Right lobe of liver (tissue), 6 donors: ENCODE measurements at regions not wholly inside any gene's neighbourhood (a gene's known extent, or its start where the extent isn't known, plus 50 kb on each side); places are given as distances from the start of the nearest gene placed in this dataset.

Source experiments
- ATAC-seq, 4 donors: fragments of 200-7000 bp; cut with Tn5 transposase; one replicate each; pipeline ENCODE4 v1.9.1; 2020; ENCODE audit warnings: mild to moderate bottlenecking in 4 of 4, moderate library complexity in 4 of 4
- DNase-seq, 3 donors: peaks; one replicate each; pipeline ENCODE4 v3.0.0-alpha.2; 2020
- H3K27ac ChIP-seq, 3 donors: fragments of 200-600 bp; one replicate each; pipeline ENCODE4 v1.8.0; 2022
- H3K27me3 ChIP-seq, 2 donors: fragments of 200-600 bp; one replicate each; pipeline ENCODE4 v1.8.0; 2022
- H3K36me3 ChIP-seq, 4 donors: fragments of 200-600 bp; sonication (generic) in 1 of 4; one replicate each; pipeline versions ENCODE4 v1.5.1 to v1.8.0; 2017 to 2022; ENCODE audit warnings: control low read depth in 1 of 4
- H3K4me1 ChIP-seq, 4 donors: fragments of 200-600 bp; sonication (generic) in 1 of 4; one replicate each; pipeline versions ENCODE4 v1.5.1 to v1.8.0; 2017 to 2022; ENCODE audit warnings: control low read depth in 1 of 4
- H3K4me3 ChIP-seq, 3 donors: fragments of 200-600 bp; one replicate each; pipeline ENCODE4 v1.8.0; 2022
- H3K9me3 ChIP-seq, 4 donors: fragments of 200-600 bp; sonication (generic) in 1 of 4; one replicate each; pipeline versions ENCODE4 v1.5.1 to v1.8.0; 2017 to 2022; ENCODE audit warnings: control low read depth in 1 of 4
- POLR2A ChIP-seq: fragments of 450-650 bp; IDR thresholded peaks from one replicate; pipeline ENCODE4 v1.6.1; 2017; ENCODE audit warnings: antibody characterized with exemption, mild to moderate bottlenecking
- WGBS: methylation state at CpG from one replicate; pipeline ENCODE4 v1.1.6; 2018; ENCODE audit warnings: low coverage, low lambda C conversion rate; ENCODE audit not compliant: insufficient coverage; ENCODE audit errors: missing lambda C conversion rate; 5-methylcytosine and 5-hydroxymethylcytosine counted together
- intact Hi-C, 2 donors: fragments of 100-400 bp; cut with DNase I; formaldehyde crosslinking; loops; one replicate each; pipeline versions ENCODE4 v1.11.2 to v1.14.1; 2022
- TF ChIP-seq, protein P1 (sequence below), 4 donors: fragments of 200-600 bp in 3 of 4; fragments of 450-650 bp in 1 of 4; IDR thresholded peaks; one replicate each; pipeline versions ENCODE4 v1.5.1 to v1.8.0; 2016 to 2022; ENCODE audit warnings: antibody characterized with exemption in 4 of 4, mild to moderate bottlenecking in 2 of 4
- donor health status: DM: no; HTN: yes; CAD: no.
- donor health status: DM: no; HTN: no; CAD: no.
- donor health status: DM: no; HTN: no; CAD: no.
- donor health status: DM: no; HTN: yes; CAD: no.
- donor health status: DM: no; HTN: yes; CAD: no.

DNA sequence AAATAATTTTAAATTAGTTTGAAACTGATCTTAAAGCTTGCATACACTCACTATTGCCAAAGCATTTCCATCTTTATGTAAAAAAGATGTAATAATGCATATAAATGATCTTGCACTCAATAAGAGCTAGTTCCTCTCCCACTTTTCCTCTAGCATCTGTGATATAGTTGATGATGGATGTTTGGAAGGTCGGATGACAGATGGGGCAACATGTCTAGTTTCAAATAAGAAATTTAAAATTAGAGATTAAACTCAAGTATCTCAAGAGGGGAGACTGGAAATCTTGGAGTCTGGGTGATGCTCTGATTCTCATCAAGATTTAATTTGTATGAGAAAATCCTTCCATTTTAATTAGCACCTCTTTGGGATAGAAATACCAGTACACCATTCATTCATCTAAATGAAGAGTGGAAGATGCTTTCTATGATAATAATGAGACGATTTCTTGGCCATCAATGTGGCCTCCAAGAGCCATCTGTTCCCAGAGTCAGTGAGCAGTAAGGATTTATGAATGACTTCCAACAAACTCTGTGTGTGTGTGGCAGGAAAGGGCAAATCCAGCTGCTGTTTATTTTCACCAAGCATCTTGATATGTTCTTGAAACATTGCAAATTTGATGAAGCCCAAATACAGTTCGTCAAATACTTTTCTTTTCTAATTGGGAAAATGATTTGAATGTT is 616.3 kb upstream of the CDH8 start:
- no peaks in the 10 kb centered on the region for H3K36me3 ChIP-seq
- no peak overlapping the region for H3K27ac ChIP-seq
- no peaks in the 10 kb centered on the region for H3K4me1 ChIP-seq
- WGBS: 25% methylated on average over 3 of the region's 3 CpGs
- no peaks in the 10 kb centered on the region for H3K9me3 ChIP-seq
- no peak overlapping the region for H3K4me3 ChIP-seq
- intact Hi-C loops: no loop called here
- no peak for ATAC-seq
- DNase-seq: no peak
- no peaks in the 10 kb centered on the region for H3K27me3 ChIP-seq
- TF ChIP-seq, protein P1, sequence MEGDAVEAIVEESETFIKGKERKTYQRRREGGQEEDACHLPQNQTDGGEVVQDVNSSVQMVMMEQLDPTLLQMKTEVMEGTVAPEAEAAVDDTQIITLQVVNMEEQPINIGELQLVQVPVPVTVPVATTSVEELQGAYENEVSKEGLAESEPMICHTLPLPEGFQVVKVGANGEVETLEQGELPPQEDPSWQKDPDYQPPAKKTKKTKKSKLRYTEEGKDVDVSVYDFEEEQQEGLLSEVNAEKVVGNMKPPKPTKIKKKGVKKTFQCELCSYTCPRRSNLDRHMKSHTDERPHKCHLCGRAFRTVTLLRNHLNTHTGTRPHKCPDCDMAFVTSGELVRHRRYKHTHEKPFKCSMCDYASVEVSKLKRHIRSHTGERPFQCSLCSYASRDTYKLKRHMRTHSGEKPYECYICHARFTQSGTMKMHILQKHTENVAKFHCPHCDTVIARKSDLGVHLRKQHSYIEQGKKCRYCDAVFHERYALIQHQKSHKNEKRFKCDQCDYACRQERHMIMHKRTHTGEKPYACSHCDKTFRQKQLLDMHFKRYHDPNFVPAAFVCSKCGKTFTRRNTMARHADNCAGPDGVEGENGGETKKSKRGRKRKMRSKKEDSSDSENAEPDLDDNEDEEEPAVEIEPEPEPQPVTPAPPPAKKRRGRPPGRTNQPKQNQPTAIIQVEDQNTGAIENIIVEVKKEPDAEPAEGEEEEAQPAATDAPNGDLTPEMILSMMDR (IDR thresholded peaks at IDR 0.05): no peak
- no peak for TF ChIP-seq POLR2A

DNA sequence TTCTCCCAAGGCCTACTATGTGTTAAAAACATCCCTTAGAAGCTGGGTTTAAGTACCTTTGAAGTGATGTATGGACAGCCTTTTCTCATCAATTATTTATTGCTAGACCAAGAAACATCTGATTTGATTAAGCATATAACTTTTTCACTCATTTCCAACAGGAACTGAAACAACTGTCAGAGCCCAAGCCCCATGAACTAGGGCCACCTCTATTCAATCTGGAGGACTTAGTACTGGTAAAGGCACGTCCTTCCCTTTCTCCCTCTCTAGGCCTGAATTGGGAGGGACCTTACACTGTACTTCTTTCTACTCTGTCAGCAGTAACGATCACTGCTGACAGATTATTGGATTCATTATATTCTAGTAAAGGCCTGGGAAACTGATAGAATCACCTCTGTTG is 612.0 kb upstream of the CDH8 start:
- Histone ChIP-seq H3K36me3 (no peaks in the 10 kb centered on the region), H3K4me1 (no peaks in the 10 kb centered on the region), H3K4me3 (no peak overlapping the region), H3K9me3 (no peaks in the 10 kb centered on the region), H3K27me3 (no peaks in the 10 kb centered on the region), H3K27ac (no peak overlapping the region)
- 50% methylated on average over 2 of the region's 2 CpGs for WGBS
- DNase-seq (no peak), ATAC-seq (no peak)
- intact Hi-C loops: no loop called here
- TF ChIP-seq, protein P1 (IDR thresholded peaks at IDR 0.05): no peak
- TF ChIP-seq POLR2A: no peak

DNA sequence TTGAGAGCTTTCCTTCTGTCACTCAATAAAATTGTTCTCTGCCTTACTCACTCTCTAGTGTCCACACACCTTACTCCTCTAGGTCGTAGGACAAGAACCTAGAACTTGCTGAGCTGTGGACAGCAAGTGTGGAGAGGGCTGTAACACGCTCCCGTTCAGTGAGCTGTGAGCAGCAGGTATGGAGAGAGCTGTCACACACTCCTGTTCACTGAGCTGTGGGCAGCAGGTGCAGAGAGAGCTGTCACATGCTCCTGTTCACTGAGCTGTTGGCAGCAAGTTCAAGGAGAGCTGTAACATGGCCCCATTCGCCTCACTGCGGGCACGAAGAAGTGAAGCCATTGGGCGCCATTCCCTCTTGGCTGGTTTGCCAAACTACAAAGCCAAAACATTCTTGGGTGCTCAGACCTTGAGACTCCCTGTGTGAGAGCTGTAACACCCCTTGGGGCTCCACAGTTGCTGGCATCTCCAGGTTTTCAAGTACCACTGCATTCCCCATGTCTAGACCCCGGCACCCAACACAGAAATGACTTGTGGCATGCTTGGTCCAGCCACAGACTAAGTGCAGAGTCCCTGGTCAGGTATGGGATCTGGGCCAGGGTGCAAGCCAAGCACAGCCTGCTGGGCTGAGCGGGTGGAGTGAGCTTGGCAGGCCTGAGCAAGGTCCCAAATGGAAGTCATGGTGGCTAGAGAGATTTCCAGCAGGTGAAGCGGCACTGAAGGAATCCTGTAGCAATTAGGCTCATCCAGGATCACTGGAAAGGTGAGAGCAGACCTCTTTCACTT is 608.0 kb upstream of the CDH8 start:
- Histone ChIP-seq H3K4me3 (no peak overlapping the region), H3K9me3 (no peaks in the 10 kb centered on the region), H3K27me3 (no peaks in the 10 kb centered on the region), H3K36me3 (no peaks in the 10 kb centered on the region), H3K27ac (no peak overlapping the region), H3K4me1 (no peaks in the 10 kb centered on the region)
- ATAC-seq: no peak
- WGBS: 51% methylated on average over 7 of the region's 10 CpGs
- TF ChIP-seq POLR2A: no peak
- TF ChIP-seq, protein P1 (IDR thresholded peaks at IDR 0.05): no peak
- no peak for DNase-seq
- intact Hi-C loops: no loop called here

DNA sequence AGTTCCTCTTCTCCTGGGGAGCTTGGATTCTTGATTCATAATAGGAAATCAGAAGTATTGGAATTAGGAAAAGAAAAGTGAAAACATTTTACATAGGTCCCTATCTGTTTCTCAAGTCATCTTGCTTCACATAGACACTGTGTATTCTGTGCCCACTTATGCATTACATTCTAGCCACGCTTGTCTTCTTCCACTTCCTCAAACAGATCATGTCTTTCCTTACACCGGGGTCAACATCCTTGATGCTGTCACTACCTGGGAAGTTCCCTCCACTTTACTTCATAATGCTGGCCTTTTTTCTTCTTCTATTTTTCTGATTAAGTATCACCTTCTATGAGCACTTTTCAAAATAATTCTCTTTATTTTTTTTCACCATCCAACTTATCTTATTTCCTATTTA is 606.4 kb upstream of the CDH8 start:
- DNase-seq: no peak

More for the DNA sequence above, 606.4 kb upstream of the CDH8 start:
- H3K36me3 ChIP-seq: no peaks in the 10 kb centered on the region
- WGBS: 30% methylated on average over 2 of the region's 2 CpGs
- intact Hi-C loops: no loop called here
- H3K27me3 ChIP-seq: no peaks in the 10 kb centered on the region
- no peak for TF ChIP-seq POLR2A
- TF ChIP-seq, protein P1 (IDR thresholded peaks at IDR 0.05): no peak
- H3K4me3 ChIP-seq: no peak overlapping the region
- no peak for ATAC-seq
- no peak overlapping the region for H3K27ac ChIP-seq
- H3K9me3 ChIP-seq: no peaks in the 10 kb centered on the region
- no peaks in the 10 kb centered on the region for H3K4me1 ChIP-seq
